PC-9 (cell line): ENCODE measurements at regions not wholly inside any gene's neighbourhood (a gene's known extent, or its start where the extent isn't known, plus 50 kb on each side); places are given as distances from the start of the nearest gene placed in this dataset.

Experiments used
- BruUV-seq: library from RNA; stranded (reverse); fragments of 400-500 nt; replicated peaks from 2 replicates; lab custom pipeline; 2021; lab: Mats Ljungman, UMichigan
- CTCF ChIA-PET: fragments of 300-600 bp; sonication (Branson Sonifier 250); formaldehyde crosslinking; loops from one replicate; lab custom pipeline; 2022; ENCODE audit warnings: antibody characterized with exemption; lab: Charles Lee
- POLR2A ChIA-PET: fragments of 300-600 bp; sonication (Branson Sonifier 250); formaldehyde crosslinking; loops from one replicate; lab custom pipeline; 2022; ENCODE audit warnings: antibody characterized with exemption; ENCODE audit not compliant: unreplicated experiment; lab: Charles Lee
- DNase-seq, 2 experiments: peaks; one replicate each; pipeline versions ENCODE4 v3.0.0 to v3.0.0-alpha.2; 2015 to 2022; ENCODE audit warnings: mixed read lengths in 1 of 2
- H2AFZ ChIP-seq: fragments of 200-600 bp; sonication (generic); 2 replicates; pipeline ENCODE4 v1.8.1; 2017; ENCODE audit warnings: antibody characterized with exemption
- H3F3A ChIP-seq: fragments of 200-600 bp; sonication (generic); 2 replicates; pipeline ENCODE4 v1.8.1; 2017; ENCODE audit warnings: antibody characterized with exemption, mild to moderate bottlenecking, low read depth; ENCODE audit not compliant: insufficient read depth
- H3K27ac ChIP-seq: fragments of 200-600 bp; sonication (generic); 2 replicates; pipeline ENCODE4 v1.6.1; 2016; ENCODE audit warnings: mixed run types
- H3K27me3 ChIP-seq: fragments of 200-600 bp; sonication (generic); 2 replicates; pipeline ENCODE4 v1.6.1; 2016; ENCODE audit warnings: low read depth, mixed run types; ENCODE audit not compliant: insufficient read depth
- H3K36me3 ChIP-seq: fragments of 200-600 bp; sonication (generic); 2 replicates; pipeline ENCODE4 v1.6.1; 2016; ENCODE audit warnings: low read depth, mixed run types
- H3K4me1 ChIP-seq: fragments of 200-600 bp; sonication (generic); replicated peaks from 2 replicates; pipeline ENCODE4 v1.6.1; 2016; ENCODE audit warnings: mixed run types; ENCODE audit not compliant: insufficient read depth
- H3K4me2 ChIP-seq: fragments of 200-600 bp; sonication (generic); 2 replicates; pipeline ENCODE4 v1.6.1; 2017; ENCODE audit warnings: mixed run types
- H3K4me3 ChIP-seq: fragments of 200-600 bp; sonication (generic); 2 replicates; pipeline ENCODE4 v1.6.1; 2016; ENCODE audit warnings: mixed run types
- H3K79me2 ChIP-seq: fragments of 200-600 bp; sonication (generic); 2 replicates; pipeline ENCODE4 v1.6.1; 2017; ENCODE audit warnings: low read depth, mixed run types
- H3K9me2 ChIP-seq: fragments of 200-600 bp; sonication (generic); 2 replicates; pipeline ENCODE4 v1.8.1; 2017; ENCODE audit warnings: mild to moderate bottlenecking; ENCODE audit not compliant: insufficient read depth
- H3K9me3 ChIP-seq: fragments of 200-600 bp; sonication (generic); 2 replicates; pipeline ENCODE4 v1.8.1; 2016; ENCODE audit warnings: low read depth; ENCODE audit not compliant: insufficient read depth
- H4K20me1 ChIP-seq: fragments of 200-600 bp; sonication (generic); 2 replicates; pipeline ENCODE4 v1.8.1; 2017; ENCODE audit not compliant: insufficient read depth
- CTCF ChIP-seq: fragments of 200-600 bp; sonication (generic); conservative IDR thresholded peaks from 2 replicates; pipeline ENCODE4 v1.6.1; 2017; ENCODE audit warnings: mixed run types, antibody characterized with exemption, mild to moderate bottlenecking, moderate library complexity
- EZH2 ChIP-seq: fragments of 200-600 bp; sonication (generic); IDR thresholded peaks from 2 replicates; pipeline ENCODE4 v1.8.0; 2017; ENCODE audit warnings: antibody characterized with exemption, low read depth
- intact Hi-C: fragments of 100-400 bp; cut with micrococcal nuclease; formaldehyde crosslinking; loops from one replicate; pipeline ENCODE4 v1.10.0; 2022; ENCODE audit not compliant: unreplicated experiment

- Histone ChIP-seq H3K9me2 (no peaks in the 10 kb centered on the region), H3K4me3 (no peak overlapping the region), H3K36me3 (no peaks in the 10 kb centered on the region), H4K20me1 (no peaks in the 10 kb centered on the region), H3K79me2 (no peaks in the 10 kb centered on the region), H3K27me3 (peaks cover 43% of the 10 kb centered on the region), H3F3A (no peaks in the 10 kb centered on the region), H2AFZ (no peak overlapping the region), H3K27ac (no peak overlapping the region), H3K4me2 (no peak overlapping the region), H3K9me3 (no peaks in the 10 kb centered on the region), H3K4me1 (no peaks in the 10 kb centered on the region)
- POLR2A ChIA-PET: no interaction called here
- no TSS peak for BruUV-seq
- TF ChIP-seq CTCF (no peak), EZH2 (no peak)
- DNase-seq: no peak
- intact Hi-C loops: no loop called here
- CTCF ChIA-PET: no interaction called here
Observed at GRCh38 chr5:167140548-167141291, 1150.7 kb upstream of the WWC1 start.

- Histone ChIP-seq H4K20me1 (no peaks in the 10 kb centered on the region), H3K4me3 (no peak overlapping the region), H2AFZ (no peak overlapping the region), H3K27ac (no peak overlapping the region), H3K9me3 (no peaks in the 10 kb centered on the region), H3F3A (no peaks in the 10 kb centered on the region), H3K27me3 (peaks cover 58% of the 10 kb centered on the region), H3K79me2 (no peaks in the 10 kb centered on the region), H3K36me3 (no peaks in the 10 kb centered on the region), H3K9me2 (no peaks in the 10 kb centered on the region), H3K4me2 (no peak overlapping the region), H3K4me1 (no peaks in the 10 kb centered on the region)
- DNase-seq: no peak
- ChIA-PET POLR2A (no interaction called here), CTCF (no interaction called here)
- intact Hi-C loops: no loop called here
- BruUV-seq: no TSS peak
- TF ChIP-seq EZH2 (no peak), CTCF (no peak)
Observed at GRCh38 chr5:167143716-167144115, 1147.7 kb upstream of the WWC1 start.

DNA sequence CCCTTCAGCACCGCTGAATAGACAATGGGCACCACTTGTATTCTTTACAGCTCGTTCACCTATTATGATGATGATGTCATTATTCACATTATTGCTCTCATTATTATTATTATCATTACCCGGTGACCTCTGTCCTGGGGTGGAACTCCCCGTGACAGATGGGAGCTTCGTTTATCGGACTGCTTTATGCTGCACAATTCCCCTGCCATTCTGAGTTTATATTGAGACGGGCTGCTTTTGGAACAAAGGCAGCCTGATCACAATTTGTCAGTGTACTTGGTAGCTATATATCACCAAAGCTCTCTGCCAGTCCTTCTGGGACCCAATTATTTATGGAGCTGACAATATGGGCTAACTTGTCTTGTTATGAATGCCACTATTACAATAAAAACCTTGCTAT lies 1145.6 kb upstream of the WWC1 start:
- H3K4me2 ChIP-seq: no peak overlapping the region
- H3K36me3 ChIP-seq: no peaks in the 10 kb centered on the region
- CTCF ChIA-PET: no interaction called here
- TF ChIP-seq CTCF: no peak
- no peak for TF ChIP-seq EZH2
- no peak for DNase-seq
- BruUV-seq: no TSS peak
- intact Hi-C loops: no loop called here
- H3K79me2 ChIP-seq: no peaks in the 10 kb centered on the region
- no peaks in the 10 kb centered on the region for H3K4me1 ChIP-seq
- peaks cover 52% of the 10 kb centered on the region for H3K27me3 ChIP-seq
- H2AFZ ChIP-seq: no peak overlapping the region
- H3F3A ChIP-seq: no peaks in the 10 kb centered on the region
- POLR2A ChIA-PET: no interaction called here
- H4K20me1 ChIP-seq: no peaks in the 10 kb centered on the region
- H3K9me3 ChIP-seq: no peaks in the 10 kb centered on the region
- H3K27ac ChIP-seq: no peak overlapping the region
- no peak overlapping the region for H3K4me3 ChIP-seq
- no peaks in the 10 kb centered on the region for H3K9me2 ChIP-seq
